RWPE1 (cell line): ENCODE measurements at regions not wholly inside any gene's neighbourhood (a gene's known extent, or its start where the extent isn't known, plus 50 kb on each side); places are given as distances from the start of the nearest gene placed in this dataset.

Experiments used
- CTCF ChIA-PET: fragments of 350-600 bp; sonication (Branson Sonifier 250); formaldehyde crosslinking; extraction: SDS; loops from one replicate; lab custom pipeline; 2021; lab: Yijun Ruan, JAX
- POLR2A ChIA-PET: fragments of 400-600 bp; formaldehyde crosslinking; extraction: SDS; loops from one replicate; lab custom pipeline; 2020; ENCODE audit warnings: antibody characterized with exemption; ENCODE audit not compliant: low non-redundant PET; lab: Yijun Ruan, JAX
- DNase-seq: peaks from one replicate; pipeline ENCODE4 v3.0.0; 2012; ENCODE audit warnings: low spot score
- H3K27ac ChIP-seq: fragments of 450-650 bp; 2 replicates; pipeline ENCODE4 v1.5.1; 2017
- CTCF ChIP-seq: fragments of 450-650 bp; conservative IDR thresholded peaks from 2 replicates; pipeline ENCODE4 v1.5.1; 2017; ENCODE audit warnings: low read depth, mild to moderate bottlenecking

- POLR2A ChIA-PET = no interaction called here
- DNase-seq = no peak
- TF ChIP-seq CTCF = no peak
- H3K27ac ChIP-seq = no peak overlapping the region
- CTCF ChIA-PET = no interaction called here
These were observed 229.1 kb downstream of the KCNRG start for GRCh38 chr13:50244355-50244712.

GRCh38 chr13:50244713-50245574 is 229.7 kb downstream of the KCNRG start:
- H3K27ac ChIP-seq = no peak overlapping the region
- ChIA-PET CTCF (no interaction called here), POLR2A (no interaction called here)
- TF ChIP-seq CTCF = no peak
- peak; percentile 85 for DNase-seq

- H3K27ac ChIP-seq = no peak overlapping the region
- TF ChIP-seq CTCF = no peak
- ChIA-PET CTCF (no interaction called here), POLR2A (no interaction called here)
- DNase-seq = no peak
These were observed 232.0 kb downstream of the KCNRG start for GRCh38 chr13:50247223-50247622.

GRCh38 chr13:50248516-50249143 is 233.4 kb downstream of the KCNRG start:
- no peak for DNase-seq
- no peak for TF ChIP-seq CTCF
- CTCF ChIA-PET = no interaction called here
- POLR2A ChIA-PET = no interaction called here
- H3K27ac ChIP-seq = no peak overlapping the region

GRCh38 chr13:50249144-50249521 is 233.9 kb downstream of the KCNRG start:
- no peak for DNase-seq
- no peak overlapping the region for H3K27ac ChIP-seq
- TF ChIP-seq CTCF = no peak
- ChIA-PET CTCF (no interaction called here), POLR2A (no interaction called here)

GRCh38 chr13:50250401-50250800 is 235.2 kb downstream of the KCNRG start:
- CTCF ChIA-PET = no interaction called here
- H3K27ac ChIP-seq = no peak overlapping the region
- no peak for TF ChIP-seq CTCF
- POLR2A ChIA-PET = no interaction called here
- no peak for DNase-seq
